NCI-H2171 treated with DMSO at 0.1 percent for 48 hours (cell line): ENCODE measurements at regions not wholly inside any gene's neighbourhood (a gene's known extent, or its start where the extent isn't known, plus 50 kb on each side); places are given as distances from the start of the nearest gene placed in this dataset.

ENCODE experiments used
- DNase-seq: peaks from one replicate; lab custom pipeline; 2025; lab: John Stamatoyannopoulos, UW

GRCh38 chr1:68331117-68331865 is 99.0 kb upstream of the WLS start:
- no peak for DNase-seq

GRCh38 chr1:68330391-68330790 is 98.1 kb upstream of the WLS start:
- DNase-seq = no peak

GRCh38 chr1:68329096-68329835 is 96.9 kb upstream of the WLS start:
- DNase-seq = no peak

- no peak for DNase-seq
Observed at GRCh38 chr1:68328490-68328889, 96.2 kb upstream of the WLS start.

GRCh38 chr1:68327414-68327813 is 95.1 kb upstream of the WLS start:
- no peak for DNase-seq

- DNase-seq = no peak
Observed at GRCh38 chr1:68326481-68326880, 94.2 kb upstream of the WLS start.

- no peak for DNase-seq
Observed at GRCh38 chr1:68324316-68324715, 92.0 kb upstream of the WLS start.

- DNase-seq = no peak
Observed at GRCh38 chr1:68322837-68323687, 90.7 kb upstream of the WLS start.

GRCh38 chr1:68322096-68322495 is 89.8 kb upstream of the WLS start:
- no peak for DNase-seq

GRCh38 chr1:68321084-68321685 is 88.9 kb upstream of the WLS start:
- DNase-seq = no peak

- DNase-seq = peak; percentile 86
Observed at GRCh38 chr1:68320349-68320748, 88.0 kb upstream of the WLS start.

- no peak for DNase-seq
Observed at GRCh38 chr1:68319907-68320306, 87.6 kb upstream of the WLS start.

- DNase-seq = peak; percentile 37
Observed at GRCh38 chr1:68317543-68317942, 85.2 kb upstream of the WLS start.

- DNase-seq = peak; percentile 32
Observed at GRCh38 chr1:68314151-68314780, 81.9 kb upstream of the WLS start.

- peak; percentile 72 for DNase-seq
Observed at GRCh38 chr1:68313735-68314134, 81.4 kb upstream of the WLS start.

GRCh38 chr1:68308034-68308433 is 75.7 kb upstream of the WLS start:
- no peak for DNase-seq

GRCh38 chr1:68307378-68307787 is 75.1 kb upstream of the WLS start:
- DNase-seq = no peak

GRCh38 chr1:68301471-68302001 is 69.2 kb upstream of the WLS start:
- no peak for DNase-seq

- no peak for DNase-seq
Observed at GRCh38 chr1:68294367-68295066, 62.2 kb upstream of the WLS start.

GRCh38 chr1:68293609-68294366 is 61.5 kb upstream of the WLS start:
- DNase-seq = no peak
